Activated CD8-positive, alpha-beta T cell treated with anti-CD3 and anti-CD28 coated beads, Interleukin-2, amount 10 ng/mL, durations not matched to agents 7 days and 5 days (primary cell): ENCODE measurements at regions not wholly inside any gene's neighbourhood (a gene's known extent, or its start where the extent isn't known, plus 50 kb on each side); places are given as distances from the start of the nearest gene placed in this dataset.
"Not testable (repeated sequence)": the region's sequence is repeated elsewhere in the genome, so short reads cannot be mapped to it uniquely, and the experiment has no call there.

Experiments
- ATAC-seq: fragments of 150-1000 bp; cut with Tn5 transposase; one replicate; pipeline ENCODE4 v1.10.0; 2021; ENCODE audit warnings: moderate library complexity
- CTCF ChIA-PET: fragments of 350-600 bp; sonication (Branson Sonifier 250); formaldehyde crosslinking; loops from one replicate; lab custom pipeline; 2021; ENCODE audit warnings: antibody characterized with exemption; lab: Charles Lee
- POLR2A ChIA-PET: fragments of 350-600 bp; sonication (Branson Sonifier 250); formaldehyde crosslinking; loops from one replicate; lab custom pipeline; 2021; ENCODE audit warnings: antibody characterized with exemption; lab: Charles Lee
- DNase-seq: peaks from one replicate; pipeline ENCODE4 v3.0.0-alpha.2; 2020
- H3K27ac Mint-ChIP-seq: one replicate; pipeline ENCODE4 v1.8.0; 2021; ENCODE audit warnings: mild to moderate bottlenecking, mixed read lengths
- H3K27me3 Mint-ChIP-seq: one replicate; pipeline ENCODE4 v1.8.0; 2021; ENCODE audit warnings: low read depth, mixed read lengths
- H3K36me3 Mint-ChIP-seq: one replicate; pipeline ENCODE4 v1.8.0; 2021; ENCODE audit warnings: low read depth, mixed read lengths
- H3K4me1 Mint-ChIP-seq: one replicate; pipeline ENCODE4 v1.8.0; 2021; ENCODE audit warnings: low read depth, mixed read lengths
- H3K4me3 Mint-ChIP-seq: one replicate; pipeline ENCODE4 v1.8.0; 2021; ENCODE audit warnings: mild to moderate bottlenecking, mixed read lengths
- H3K9me3 Mint-ChIP-seq: one replicate; pipeline ENCODE4 v1.8.0; 2022; ENCODE audit warnings: mixed read lengths; ENCODE audit not compliant: insufficient read depth

- Mint-ChIP-seq H3K9me3 (peaks cover 11% of the 10 kb centered on the region), H3K4me3 (peak overlapping the region; percentile 65), H3K27ac (peak overlapping the region; percentile 91), H3K36me3 (peaks cover 11% of the 10 kb centered on the region), H3K4me1 (peaks cover 48% of the 10 kb centered on the region), H3K27me3 (no peaks in the 10 kb centered on the region)
- CTCF ChIA-PET = interaction anchor here (1.8 to 6.2 kb wide), 2 partner anchors 12 to 49 kb away, joined by 9 to 27 read pairs; no protein-coding TSS in a partner anchor
- DNase-seq (no peak), ATAC-seq (no peak)
- POLR2A ChIA-PET = no interaction called here
Observed at GRCh38 chr14:35932136-35932535, 106.0 kb downstream of the BRMS1L start.

DNA sequence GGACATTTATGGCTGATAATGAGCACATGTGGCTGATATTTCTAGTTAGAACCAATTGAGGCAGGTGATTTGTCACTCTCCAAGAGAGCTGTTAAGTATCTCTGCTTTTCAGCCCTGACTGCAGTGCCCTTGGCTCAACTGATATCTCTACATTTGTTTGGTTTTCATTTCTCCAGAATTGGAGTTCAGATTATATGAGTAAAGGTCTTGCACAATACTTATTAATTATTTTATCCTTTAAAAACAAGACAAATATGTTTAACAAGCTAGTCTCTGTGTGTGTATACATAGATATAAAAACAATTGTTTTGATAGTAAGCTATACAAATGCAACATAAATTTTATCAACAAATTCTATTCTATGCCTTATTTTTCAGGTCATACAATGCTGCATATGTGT, 105.2 kb downstream of the BRMS1L start:
- no peak for ATAC-seq
- CTCF ChIA-PET = interaction anchor here (1.2 to 6.2 kb wide), 3 partner anchors 13 to 79 kb away, joined by 3 to 27 read pairs (median 9); no protein-coding TSS in a partner anchor

DNA sequence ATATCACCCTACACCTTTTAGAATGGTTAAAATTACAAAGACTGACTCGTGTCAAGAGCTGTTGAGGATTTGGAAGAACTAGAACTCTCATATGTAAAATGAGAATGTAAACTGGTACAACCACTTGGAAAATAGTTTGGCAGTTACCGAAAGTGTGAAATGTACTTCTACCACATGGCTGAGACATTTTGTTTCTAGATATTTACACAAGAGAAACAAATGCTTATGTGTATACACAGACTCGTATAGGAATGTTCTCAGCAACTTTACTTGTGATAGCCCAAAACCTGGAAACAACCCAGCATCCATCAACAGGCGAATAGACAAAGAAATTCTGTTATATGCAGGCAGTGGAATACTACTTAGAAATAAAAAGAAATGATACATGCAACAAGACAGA, 103.0 kb downstream of the BRMS1L start:
- peaks cover 11% of the 10 kb centered on the region for H3K36me3 Mint-ChIP-seq
- H3K27me3 Mint-ChIP-seq = no peaks in the 10 kb centered on the region
- H3K4me3 Mint-ChIP-seq = no peak overlapping the region
- H3K9me3 Mint-ChIP-seq = peaks cover 8% of the 10 kb centered on the region
- ATAC-seq = no peak
- CTCF ChIA-PET = interaction anchor here (6.2 kb wide), 1 partner anchor 15 kb away, joined by 27 read pairs; no protein-coding TSS in a partner anchor
- no peak for DNase-seq
- H3K27ac Mint-ChIP-seq = no peak overlapping the region
- peaks cover 33% of the 10 kb centered on the region for H3K4me1 Mint-ChIP-seq
- POLR2A ChIA-PET = no interaction called here

More for the DNA sequence above, 105.2 kb downstream of the BRMS1L start:
- peaks cover 11% of the 10 kb centered on the region for H3K36me3 Mint-ChIP-seq
- no peaks in the 10 kb centered on the region for H3K27me3 Mint-ChIP-seq
- H3K9me3 Mint-ChIP-seq = peaks cover 11% of the 10 kb centered on the region
- peaks cover 48% of the 10 kb centered on the region for H3K4me1 Mint-ChIP-seq
- POLR2A ChIA-PET = no interaction called here
- DNase-seq = no peak
- no peak overlapping the region for H3K27ac Mint-ChIP-seq
- no peak overlapping the region for H3K4me3 Mint-ChIP-seq

DNA sequence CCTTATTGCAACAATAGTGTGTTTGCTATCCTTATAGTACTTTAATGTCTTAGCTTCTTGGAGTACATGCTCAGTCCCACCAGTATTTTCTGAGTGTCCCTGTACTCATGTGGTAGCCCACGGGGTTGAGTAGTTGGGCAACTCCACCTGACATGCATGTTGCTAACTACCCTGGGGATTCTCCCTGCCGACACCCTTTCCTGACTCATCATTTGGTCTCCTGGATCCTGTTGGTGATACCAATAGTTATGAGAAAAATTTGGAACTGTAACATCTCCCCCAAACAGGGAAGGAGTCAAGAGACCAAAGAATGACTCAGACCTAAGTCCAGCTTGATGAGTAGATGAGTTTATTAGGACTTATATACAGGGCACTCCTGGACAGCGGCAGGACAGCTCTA, 101.6 kb downstream of the BRMS1L start:
- Mint-ChIP-seq H3K4me1 (peaks cover 18% of the 10 kb centered on the region), H3K4me3 (no peak overlapping the region), H3K9me3 (peaks cover 8% of the 10 kb centered on the region), H3K36me3 (peaks cover 11% of the 10 kb centered on the region), H3K27ac (no peak overlapping the region), H3K27me3 (no peaks in the 10 kb centered on the region)
- ChIA-PET POLR2A (interaction anchor here (0.7 kb wide), 1 partner anchor 11 kb away, joined by 4 read pairs; no protein-coding TSS in a partner anchor), CTCF (interaction anchor here (1.0 kb wide), 1 partner anchor 17 kb away, joined by 3 read pairs; no protein-coding TSS in a partner anchor)
- ATAC-seq (no peak), DNase-seq (no peak)

DNA sequence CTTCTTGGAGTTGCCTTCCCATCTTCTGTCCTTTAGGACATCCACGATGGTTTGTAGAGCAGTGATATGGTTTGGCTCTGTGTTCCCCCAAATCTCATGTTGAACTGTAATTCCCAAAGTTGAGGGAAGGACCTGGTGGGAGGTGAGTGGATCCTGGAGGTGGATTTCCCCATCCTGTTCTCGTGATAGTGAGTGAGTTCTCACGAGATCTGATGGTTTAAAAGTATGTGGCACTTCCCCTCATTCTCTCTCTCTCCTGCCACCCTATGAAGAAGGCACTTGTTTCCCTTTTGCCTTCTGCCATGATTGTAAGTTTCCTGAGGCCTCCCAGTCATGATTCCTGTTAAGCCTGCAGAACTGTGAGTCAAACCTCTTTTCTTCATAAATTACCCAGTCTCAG, 99.2 kb downstream of the BRMS1L start:
- ChIA-PET CTCF (interaction anchor here (0.7 kb wide), 1 partner anchor 42 kb away, joined by 3 read pairs; no protein-coding TSS in a partner anchor), POLR2A (no interaction called here)
- Mint-ChIP-seq H3K4me3 (no peak overlapping the region), H3K36me3 (peaks cover 7% of the 10 kb centered on the region), H3K27me3 (no peaks in the 10 kb centered on the region), H3K4me1 (peaks cover 11% of the 10 kb centered on the region), H3K9me3 (peaks cover 8% of the 10 kb centered on the region), H3K27ac (no peak overlapping the region)
- ATAC-seq (no peak), DNase-seq (no peak)

- H3K36me3 Mint-ChIP-seq, H3K9me3 Mint-ChIP-seq, H3K27ac Mint-ChIP-seq, DNase-seq, H3K4me3 Mint-ChIP-seq, H3K27me3 Mint-ChIP-seq, CTCF ChIA-PET, POLR2A ChIA-PET, ATAC-seq: not testable (repeated sequence)
- H3K4me1 Mint-ChIP-seq = peaks cover 11% of the 10 kb centered on the region
Observed at GRCh38 chr14:35922590-35922989, 96.5 kb downstream of the BRMS1L start.

DNA sequence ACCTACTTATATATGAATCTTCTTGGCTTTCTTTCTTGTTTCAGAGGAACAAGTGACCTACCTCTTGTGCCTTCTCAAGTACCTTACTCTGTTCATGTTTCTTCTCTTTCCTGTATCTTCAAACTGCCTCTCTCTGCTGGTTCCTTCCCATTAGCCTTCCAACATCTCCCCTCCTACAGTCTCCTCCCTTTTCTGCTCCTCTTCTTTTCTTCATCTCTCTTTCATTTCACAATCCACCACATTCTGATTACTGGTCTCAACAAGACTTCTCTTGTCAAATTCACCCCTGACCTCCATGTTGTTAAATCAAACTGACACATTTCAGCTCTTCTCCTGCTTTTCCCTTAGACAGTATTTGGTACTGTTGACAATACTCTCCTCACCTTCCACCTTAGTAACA, 95.6 kb downstream of the BRMS1L start:
- peaks cover 9% of the 10 kb centered on the region for H3K36me3 Mint-ChIP-seq
- ATAC-seq = no peak
- no peak for DNase-seq
- ChIA-PET CTCF (no interaction called here), POLR2A (no interaction called here)
- H3K4me3 Mint-ChIP-seq = no peak overlapping the region
- H3K9me3 Mint-ChIP-seq = peaks cover 4% of the 10 kb centered on the region
- peaks cover 6% of the 10 kb centered on the region for H3K27me3 Mint-ChIP-seq
- H3K27ac Mint-ChIP-seq = peak overlapping the region; percentile 23
- H3K4me1 Mint-ChIP-seq = peaks cover 11% of the 10 kb centered on the region
